ENCODE measurements at regions not wholly inside any gene's neighbourhood (a gene's known extent, or its start where the extent isn't known, plus 50 kb on each side); places are given as distances from the start of the nearest gene placed in this dataset.

- Mint-ChIP-seq H3K36me3 (no peaks in the 10 kb centered on the region), H3K27me3 (ENCODE audit: insufficient read depth, low read depth) (peaks cover 7% of the 10 kb centered on the region), H3K4me3 (no peak overlapping the region), H3K4me1 (peaks cover 6% of the 10 kb centered on the region), H3K27ac (no peak overlapping the region), H3K9me3 (no peaks in the 10 kb centered on the region)
- Histone ChIP-seq H4K20me1 (ENCODE audit: low read depth) (no peaks in the 10 kb centered on the region), H3K27ac (no peak overlapping the region), H3K79me2 (ENCODE audit: low read depth) (no peaks in the 10 kb centered on the region), H3K4me2 (no peak overlapping the region), H3K4me1 (no peaks in the 10 kb centered on the region), H3K4me3 (no peak overlapping the region), H3K36me3 (no peaks in the 10 kb centered on the region), H3K9me3 (ENCODE audit: low read depth) (no peaks in the 10 kb centered on the region), H2AFZ (replicated peaks) (no peak overlapping the region), H3K9ac (no peak overlapping the region), H3K27me3 (peaks cover 16% of the 10 kb centered on the region), H3F3A (ENCODE audit: low read depth) (no peaks in the 10 kb centered on the region)
- no peak for DNase-seq (ENCODE audit: low spot score)
- TF ChIP-seq EZH2phosphoT487 (IDR thresholded peaks at IDR 0.05) (no peak), CTCF (IDR thresholded peaks at IDR 0.05) (no peak), EZH2 (IDR thresholded peaks at IDR 0.05) (no peak)
These were observed 217.1 kb downstream of the BMP7 start for GRCh38 chr20:57049296-57049695.

GRCh38 chr20:57051096-57051495 is 215.3 kb downstream of the BMP7 start:
- no peak for TF ChIP-seq CTCF (IDR thresholded peaks at IDR 0.05)
- no peak for TF ChIP-seq EZH2 (IDR thresholded peaks at IDR 0.05)
- TF ChIP-seq EZH2phosphoT487 (IDR thresholded peaks at IDR 0.05), result no peak
- Histone ChIP-seq H4K20me1 (ENCODE audit: low read depth) (no peaks in the 10 kb centered on the region), H3K27me3 (peaks cover 33% of the 10 kb centered on the region), H3K27ac (no peak overlapping the region), H3K4me2 (no peak overlapping the region), H3F3A (ENCODE audit: low read depth) (no peaks in the 10 kb centered on the region), H3K4me3 (no peak overlapping the region), H2AFZ (replicated peaks) (no peak overlapping the region), H3K4me1 (no peaks in the 10 kb centered on the region), H3K9me3 (ENCODE audit: low read depth) (no peaks in the 10 kb centered on the region), H3K36me3 (no peaks in the 10 kb centered on the region), H3K79me2 (ENCODE audit: low read depth) (no peaks in the 10 kb centered on the region), H3K9ac (no peak overlapping the region)
- H3K9me3 Mint-ChIP-seq, result peaks cover 4% of the 10 kb centered on the region
- DNase-seq (ENCODE audit: low spot score), result no peak
- no peak overlapping the region for H3K27ac Mint-ChIP-seq
- no peak overlapping the region for H3K4me3 Mint-ChIP-seq
- no peaks in the 10 kb centered on the region for H3K36me3 Mint-ChIP-seq
- H3K27me3 Mint-ChIP-seq (ENCODE audit: insufficient read depth, low read depth), result peaks cover 7% of the 10 kb centered on the region
- H3K4me1 Mint-ChIP-seq, result peaks cover 6% of the 10 kb centered on the region

GRCh38 chr20:57053067-57053466 is 213.4 kb downstream of the BMP7 start:
- Histone ChIP-seq H3K4me2 (no peak overlapping the region), H2AFZ (replicated peaks) (no peak overlapping the region), H3K36me3 (no peaks in the 10 kb centered on the region), H3K27me3 (peaks cover 42% of the 10 kb centered on the region), H3K4me3 (no peak overlapping the region), H3K4me1 (peaks cover 4% of the 10 kb centered on the region), H3K9ac (no peak overlapping the region), H3K9me3 (ENCODE audit: low read depth) (no peaks in the 10 kb centered on the region), H3K27ac (no peak overlapping the region), H3K79me2 (ENCODE audit: low read depth) (no peaks in the 10 kb centered on the region), H3F3A (ENCODE audit: low read depth) (no peaks in the 10 kb centered on the region), H4K20me1 (ENCODE audit: low read depth) (no peaks in the 10 kb centered on the region)
- DNase-seq (ENCODE audit: low spot score), result no peak
- Mint-ChIP-seq H3K36me3 (no peaks in the 10 kb centered on the region), H3K4me1 (peaks cover 12% of the 10 kb centered on the region), H3K9me3 (peaks cover 4% of the 10 kb centered on the region), H3K27ac (no peak overlapping the region), H3K27me3 (ENCODE audit: insufficient read depth, low read depth) (peaks cover 8% of the 10 kb centered on the region), H3K4me3 (no peak overlapping the region)
- TF ChIP-seq EZH2phosphoT487 (IDR thresholded peaks at IDR 0.05) (no peak), CTCF (IDR thresholded peaks at IDR 0.05) (no peak), EZH2 (IDR thresholded peaks at IDR 0.05) (no peak)
